ENCODE measurements at regions not wholly inside any gene's neighbourhood (a gene's known extent, or its start where the extent isn't known, plus 50 kb on each side); places are given as distances from the start of the nearest gene placed in this dataset.
"Not testable (repeated sequence)": the region's sequence is repeated elsewhere in the genome, so short reads cannot be mapped to it uniquely, and the experiment has no call there.

- DNase-seq, result peak; percentile 24 to 63 (median 34)
Observed at GRCh38 chr9:29290516-29290915, 1717.2 kb upstream of the C9orf72 start.

- DNase-seq, result peak in 1 of 3 donors; percentile 5
Observed at GRCh38 chr9:29297592-29297991, 1724.3 kb upstream of the C9orf72 start.

GRCh38 chr9:29311221-29311620, 1737.9 kb upstream of the C9orf72 start:
- no peak for DNase-seq

- DNase-seq, result no peak
Observed at GRCh38 chr9:29312327-29312726, 1739.0 kb upstream of the C9orf72 start.

- no peak for DNase-seq
Observed at GRCh38 chr9:29319736-29320513, 1746.6 kb upstream of the C9orf72 start.

GRCh38 chr9:29322240-29322639, 1749.0 kb upstream of the C9orf72 start:
- DNase-seq, result no peak

GRCh38 chr9:29325894-29326293, 1752.6 kb upstream of the C9orf72 start:
- no peak for DNase-seq

GRCh38 chr9:29332789-29333188, 1759.5 kb upstream of the C9orf72 start:
- peak in 1 of 3 donors; percentile 0 for DNase-seq

- DNase-seq, result no peak
Observed at GRCh38 chr9:29336281-29336680, 1763.0 kb upstream of the C9orf72 start.

GRCh38 chr9:29339387-29339786, 1766.1 kb upstream of the C9orf72 start:
- DNase-seq, result no peak

GRCh38 chr9:29348999-29349398, 1775.7 kb upstream of the C9orf72 start:
- DNase-seq, result no peak

GRCh38 chr9:29389421-29389820, 1816.1 kb upstream of the C9orf72 start:
- DNase-seq, result no peak

GRCh38 chr9:29390859-29391258, 1817.6 kb upstream of the C9orf72 start:
- DNase-seq, result no peak

- no peak for DNase-seq
Observed at GRCh38 chr9:29393064-29393463, 1819.8 kb upstream of the C9orf72 start.

- DNase-seq, result no peak
Observed at GRCh38 chr9:29394855-29395254, 1821.6 kb upstream of the C9orf72 start.

- DNase-seq, result no peak
Observed at GRCh38 chr9:29397148-29397547, 1823.9 kb upstream of the C9orf72 start.

- no peak for DNase-seq
Observed at GRCh38 chr9:29416204-29416603, 1842.9 kb upstream of the C9orf72 start.

GRCh38 chr9:29422438-29422837, 1849.2 kb upstream of the C9orf72 start:
- peak in 1 of 3 donors; percentile 3 for DNase-seq

- no peak for DNase-seq
Observed at GRCh38 chr9:29432191-29432590, 1858.9 kb upstream of the C9orf72 start.

GRCh38 chr9:29432656-29433055, 1859.4 kb upstream of the C9orf72 start:
- not testable (repeated sequence) for DNase-seq

- no peak for DNase-seq
Observed at GRCh38 chr9:29435368-29435767, 1862.1 kb upstream of the C9orf72 start.

GRCh38 chr9:29437526-29437925, 1864.2 kb upstream of the C9orf72 start:
- no peak for DNase-seq

- DNase-seq, result no peak
Observed at GRCh38 chr9:29439961-29440360, 1866.7 kb upstream of the C9orf72 start.

GRCh38 chr9:29440449-29440848, 1867.2 kb upstream of the C9orf72 start:
- no peak for DNase-seq

GRCh38 chr9:29445751-29446150, 1872.5 kb upstream of the C9orf72 start:
- no peak for DNase-seq

All from suppressor macrophage treated with lipopolysaccharide for 1 hour (primary cell).